Neural cell (in vitro differentiated cells): ENCODE measurements at regions not wholly inside any gene's neighbourhood (a gene's known extent, or its start where the extent isn't known, plus 50 kb on each side); places are given as distances from the start of the nearest gene placed in this dataset.

Experiments used
- H2AFZ ChIP-seq: fragments of 200-600, 300-800 bp; sonication (generic), shearing (Covaris generic); 2 replicates; pipeline ENCODE4 v1.6.0; 2014; ENCODE audit warnings: low read depth, mild to moderate bottlenecking, antibody characterized with exemption, low read length, moderate library complexity
- H3F3A ChIP-seq: fragments of 200-600 bp; shearing (Covaris generic); 2 replicates; pipeline ENCODE4 v1.6.1; 2016; ENCODE audit warnings: mild to moderate bottlenecking, moderate library complexity, mixed read lengths, antibody characterized with exemption, low read length; ENCODE audit not compliant: insufficient read depth, poor library complexity, severe bottlenecking
- H3K27ac ChIP-seq: fragments of 200-600, 300-800 bp; sonication (generic), shearing (Covaris generic); 2 replicates; pipeline ENCODE4 v1.5.1; 2014; ENCODE audit warnings: mild to moderate bottlenecking, low read length, moderate library complexity
- H3K27me3 ChIP-seq: fragments of 300-800, 200-600 bp; sonication (generic), shearing (Covaris generic); 2 replicates; pipeline ENCODE4 v1.6.0; 2014; ENCODE audit warnings: mild to moderate bottlenecking, low read depth, low read length, moderate library complexity; ENCODE audit not compliant: insufficient read depth
- H3K36me3 ChIP-seq: fragments of 300-800, 200-600 bp; sonication (generic), shearing (Covaris generic); 2 replicates; pipeline ENCODE4 v1.5.1; 2014; ENCODE audit warnings: mild to moderate bottlenecking, antibody characterized with exemption, low read length, moderate library complexity; ENCODE audit not compliant: insufficient read depth
- H3K4me2 ChIP-seq: fragments of 300-800, 200-600 bp; sonication (generic), shearing (Covaris generic); 2 replicates; pipeline ENCODE4 v1.6.0; 2014; ENCODE audit warnings: mild to moderate bottlenecking, low read length
- H3K4me3 ChIP-seq: fragments of 300-800, 200-600 bp; sonication (generic), shearing (Covaris generic); 2 replicates; pipeline ENCODE4 v1.5.1; 2014; ENCODE audit warnings: mild to moderate bottlenecking, low read length, moderate library complexity
- H3K79me2 ChIP-seq: fragments of 200-600 bp; shearing (Covaris generic); replicated peaks from 2 replicates; pipeline ENCODE4 v1.6.0; 2014; ENCODE audit warnings: mild to moderate bottlenecking, low read length, moderate library complexity; ENCODE audit not compliant: insufficient read depth
- H3K9ac ChIP-seq: fragments of 300-800, 200-600 bp; sonication (generic), shearing (Covaris generic); 2 replicates; pipeline ENCODE4 v1.6.1; 2016; ENCODE audit warnings: mild to moderate bottlenecking, low read length, mixed read lengths
- H3K9me2 ChIP-seq: fragments of 200-600 bp; shearing (Covaris generic); 2 replicates; pipeline ENCODE4 v1.6.1; 2016; ENCODE audit warnings: mild to moderate bottlenecking, low read length, mixed read lengths; ENCODE audit not compliant: insufficient read depth
- H3K9me3 ChIP-seq: fragments of 200-600, 300-800 bp; sonication (generic), shearing (Covaris generic); 2 replicates; pipeline ENCODE4 v1.6.1; 2016; ENCODE audit warnings: mild to moderate bottlenecking, mixed run types, low read length, moderate library complexity, mixed read lengths
- H4K20me1 ChIP-seq: fragments of 200-600 bp; shearing (Covaris generic); 2 replicates; pipeline ENCODE4 v1.6.1; 2016; ENCODE audit warnings: mild to moderate bottlenecking, mixed run types; ENCODE audit not compliant: insufficient read depth
- CTCF ChIP-seq: fragments of 450-650 bp; IDR thresholded peaks from 2 replicates; pipeline ENCODE4 v1.5.1; 2014; ENCODE audit warnings: antibody characterized with exemption, mild to moderate bottlenecking, moderate library complexity; ENCODE audit not compliant: poor library complexity, severe bottlenecking
- EP300 ChIP-seq: fragments of 450-650 bp; conservative IDR thresholded peaks from 2 replicates; pipeline ENCODE4 v1.6.1; 2014; ENCODE audit warnings: antibody characterized with exemption, mild to moderate bottlenecking, moderate library complexity; ENCODE audit not compliant: poor library complexity, severe bottlenecking
- EZH2 ChIP-seq: fragments of 200-600, 300-800 bp; shearing (Covaris generic), sonication (generic); IDR thresholded peaks from 2 replicates; pipeline ENCODE4 v1.6.1; 2014; ENCODE audit warnings: antibody characterized with exemption, low read length, borderline replicate concordance, mild to moderate bottlenecking; ENCODE audit not compliant: insufficient read depth, poor library complexity, severe bottlenecking
- MXI1 ChIP-seq: fragments of 450-650 bp; conservative IDR thresholded peaks from 2 replicates; pipeline ENCODE4 v1.6.1; 2014; ENCODE audit warnings: antibody characterized with exemption, mild to moderate bottlenecking; ENCODE audit not compliant: poor library complexity, severe bottlenecking
- POLR2AphosphoS5 ChIP-seq: IDR thresholded peaks from 2 replicates; pipeline ENCODE4 v1.6.1; 2012
- RAD21 ChIP-seq: fragments of 450-650 bp; conservative IDR thresholded peaks from 2 replicates; pipeline ENCODE4 v1.6.1; 2014; ENCODE audit warnings: antibody characterized with exemption, mild to moderate bottlenecking, moderate library complexity
- REST ChIP-seq: IDR thresholded peaks from 2 replicates; pipeline ENCODE4 v1.6.1; 2012; ENCODE audit warnings: borderline replicate concordance
- SMC3 ChIP-seq: fragments of 450-650 bp; conservative IDR thresholded peaks from 2 replicates; pipeline ENCODE4 v1.6.1; 2014; ENCODE audit warnings: antibody characterized with exemption, mild to moderate bottlenecking, moderate library complexity; ENCODE audit not compliant: poor library complexity
- TAF1 ChIP-seq: IDR thresholded peaks from 2 replicates; pipeline ENCODE4 v1.6.1; 2012; ENCODE audit warnings: low read depth

GRCh38 chr17:77306790-77307478, 166.2 kb downstream of the SEC14L1 start:
- Histone ChIP-seq H3K27ac (no peak overlapping the region), H3K9ac (no peak overlapping the region), H3K27me3 (no peaks in the 10 kb centered on the region), H3K4me3 (no peak overlapping the region), H3K9me3 (no peaks in the 10 kb centered on the region), H2AFZ (no peak overlapping the region), H3K4me2 (no peak overlapping the region), H3K79me2 (no peaks in the 10 kb centered on the region), H4K20me1 (no peaks in the 10 kb centered on the region), H3K9me2 (no peaks in the 10 kb centered on the region), H3K36me3 (no peaks in the 10 kb centered on the region), H3F3A (no peaks in the 10 kb centered on the region)
- TF ChIP-seq SMC3 (no peak), EZH2 (no peak), POLR2AphosphoS5 (no peak), CTCF (no peak), EP300 (no peak), TAF1 (no peak), RAD21 (no peak)

- TF ChIP-seq REST: no peak
- no peak for TF ChIP-seq CTCF
- TF ChIP-seq EZH2: no peak
- TF ChIP-seq MXI1: no peak
- no peak for TF ChIP-seq POLR2AphosphoS5
- TF ChIP-seq TAF1: no peak
- no peak for TF ChIP-seq SMC3
- TF ChIP-seq RAD21: no peak
- TF ChIP-seq EP300: no peak
- Histone ChIP-seq H3K36me3 (no peaks in the 10 kb centered on the region), H3K9me3 (no peaks in the 10 kb centered on the region), H2AFZ (no peak overlapping the region), H3F3A (no peaks in the 10 kb centered on the region), H3K27ac (no peak overlapping the region), H3K9ac (no peak overlapping the region), H3K9me2 (no peaks in the 10 kb centered on the region), H3K4me2 (no peak overlapping the region), H4K20me1 (no peaks in the 10 kb centered on the region), H3K27me3 (no peaks in the 10 kb centered on the region), H3K79me2 (no peaks in the 10 kb centered on the region), H3K4me3 (no peak overlapping the region)
Measured at GRCh38 chr17:77307479-77308198, 166.9 kb downstream of the SEC14L1 start.
